Fibroblast of lung (primary cell): ENCODE measurements at regions not wholly inside any gene's neighbourhood (a gene's known extent, or its start where the extent isn't known, plus 50 kb on each side); places are given as distances from the start of the nearest gene placed in this dataset.

Experiments
- CTCF ChIP-seq, 2 donors: IDR thresholded peaks in 1 of 2; conservative IDR thresholded peaks in 1 of 2; 1 replicate in 1 of 2; 2 replicates in 1 of 2; pipeline ENCODE4 v1.5.1; 2011 to 2012; ENCODE audit warnings: low read length in 2 of 2, control low read depth in 1 of 2, inconsistent platforms in 1 of 2, low read depth in 1 of 2, mild to moderate bottlenecking in 1 of 2
- EZH2 ChIP-seq: IDR thresholded peaks from 2 replicates; pipeline ENCODE4 v1.5.1; 2012; ENCODE audit warnings: low read length, control low read depth, mild to moderate bottlenecking; ENCODE audit errors: missing control alignments

GRCh38 chr5:125501396-125501795, 755.0 kb upstream of the ZNF608 start:
- TF ChIP-seq CTCF (conservative IDR thresholded peaks at IDR 0.05 in 1 of 2, IDR thresholded peaks at IDR 0.05 in 1 of 2; ENCODE audit: low read depth in 1 of 2, low read length in 2 of 2): no peak
- TF ChIP-seq EZH2: no peak
